ENCODE measurements at regions not wholly inside any gene's neighbourhood (a gene's known extent, or its start where the extent isn't known, plus 50 kb on each side); places are given as distances from the start of the nearest gene placed in this dataset.

- no peak overlapping the region for H3K4me3 ChIP-seq
- intact Hi-C loops (cut with DNase I; ENCODE audit: low total_unique reads) = no loop called here
- no peaks in the 10 kb centered on the region for H3K27me3 ChIP-seq
- no peak overlapping the region for H3K27ac ChIP-seq
- TF ChIP-seq POLR2A (IDR thresholded peaks at IDR 0.05) (no peak), CTCF (IDR thresholded peaks at IDR 0.05) (no peak)
- H3K4me1 ChIP-seq = no peaks in the 10 kb centered on the region
- no peak for DNase-seq
- WGBS, 2 donors = 86 to 88% methylated on average over 2 to 7 of the region's 7 CpGs
- no peaks in the 10 kb centered on the region for H3K9me3 ChIP-seq
- H3K36me3 ChIP-seq (ENCODE audit: low read depth, missing control alignments) = no peaks in the 10 kb centered on the region
Observed at GRCh38 chrX:122418758-122419157, 765.3 kb upstream of the GRIA3 start.

GRCh38 chrX:122421434-122422121 lies 762.5 kb upstream of the GRIA3 start:
- H3K9me3 ChIP-seq = no peaks in the 10 kb centered on the region
- TF ChIP-seq POLR2A (IDR thresholded peaks at IDR 0.05) = no peak
- no peak overlapping the region for H3K4me3 ChIP-seq
- no peaks in the 10 kb centered on the region for H3K27me3 ChIP-seq
- WGBS, 2 donors = 69 to 74% methylated on average over 5 of the region's 5 CpGs
- no peaks in the 10 kb centered on the region for H3K4me1 ChIP-seq
- H3K27ac ChIP-seq = no peak overlapping the region
- intact Hi-C loops (cut with DNase I; ENCODE audit: low total_unique reads) = no loop called here
- DNase-seq = no peak
- H3K36me3 ChIP-seq (ENCODE audit: low read depth, missing control alignments) = no peaks in the 10 kb centered on the region

- Histone ChIP-seq H3K4me3 (no peak overlapping the region), H3K9me3 (no peaks in the 10 kb centered on the region), H3K36me3 (ENCODE audit: low read depth, missing control alignments) (no peaks in the 10 kb centered on the region), H3K4me1 (no peaks in the 10 kb centered on the region), H3K27ac (no peak overlapping the region), H3K27me3 (no peaks in the 10 kb centered on the region)
- 57 to 69% methylated on average over 2 of the region's 2 CpGs for WGBS, 2 donors
- no peak for DNase-seq
- intact Hi-C loops (cut with DNase I; ENCODE audit: low total_unique reads) = no loop called here
- TF ChIP-seq POLR2A (IDR thresholded peaks at IDR 0.05) (no peak), CTCF (IDR thresholded peaks at IDR 0.05) (no peak)
Observed at GRCh38 chrX:122422547-122422946, 761.5 kb upstream of the GRIA3 start.

- no peak for DNase-seq
- no peaks in the 10 kb centered on the region for H3K4me1 ChIP-seq
- no peaks in the 10 kb centered on the region for H3K27me3 ChIP-seq
- TF ChIP-seq CTCF (IDR thresholded peaks at IDR 0.05) (no peak), POLR2A (IDR thresholded peaks at IDR 0.05) (no peak)
- WGBS, 2 donors = 68 to 84% methylated on average over 2 of the region's 2 CpGs
- no peak overlapping the region for H3K4me3 ChIP-seq
- no peaks in the 10 kb centered on the region for H3K36me3 ChIP-seq (ENCODE audit: low read depth, missing control alignments)
- H3K9me3 ChIP-seq = no peaks in the 10 kb centered on the region
- intact Hi-C loops (cut with DNase I; ENCODE audit: low total_unique reads) = no loop called here
- H3K27ac ChIP-seq = no peak overlapping the region
Observed at GRCh38 chrX:122434942-122435341, 749.1 kb upstream of the GRIA3 start.

GRCh38 chrX:122439831-122440230 lies 744.2 kb upstream of the GRIA3 start:
- TF ChIP-seq POLR2A (IDR thresholded peaks at IDR 0.05) (no peak), CTCF (IDR thresholded peaks at IDR 0.05) (no peak)
- H3K27me3 ChIP-seq = no peaks in the 10 kb centered on the region
- no peaks in the 10 kb centered on the region for H3K4me1 ChIP-seq
- H3K27ac ChIP-seq = no peak overlapping the region
- intact Hi-C loops (cut with DNase I; ENCODE audit: low total_unique reads) = no loop called here
- H3K36me3 ChIP-seq (ENCODE audit: low read depth, missing control alignments) = no peaks in the 10 kb centered on the region
- DNase-seq = no peak
- no peaks in the 10 kb centered on the region for H3K9me3 ChIP-seq
- no peak overlapping the region for H3K4me3 ChIP-seq

Measured in testis (tissue), 2 donors.